Activated B cell treated with CpG ODN at 0.5 μM for 24 hours (primary cell): ENCODE measurements at regions not wholly inside any gene's neighbourhood (a gene's known extent, or its start where the extent isn't known, plus 50 kb on each side); places are given as distances from the start of the nearest gene placed in this dataset.

Experiments used
- ATAC-seq: fragments of 200-7000 bp; cut with Tn5 transposase; one replicate; pipeline ENCODE4 v1.10.0; 2021; ENCODE audit warnings: low read depth, mild to moderate bottlenecking, moderate library complexity
- CTCF ChIA-PET: fragments of 350-600 bp; sonication (Branson Sonifier 250); formaldehyde crosslinking; loops from one replicate; lab custom pipeline; 2021; ENCODE audit warnings: antibody characterized with exemption; lab: Charles Lee
- POLR2A ChIA-PET: fragments of 350-600 bp; sonication (Branson Sonifier 250); formaldehyde crosslinking; loops from one replicate; lab custom pipeline; 2021; ENCODE audit warnings: antibody characterized with exemption; lab: Charles Lee
- DNase-seq: peaks from one replicate; pipeline ENCODE4 v3.0.0; 2022
- H3K27ac Mint-ChIP-seq: one replicate; pipeline ENCODE4 v1.8.0; 2020; ENCODE audit warnings: mixed read lengths
- H3K27me3 Mint-ChIP-seq: one replicate; pipeline ENCODE4 v1.8.0; 2021; ENCODE audit warnings: mixed read lengths
- H3K36me3 Mint-ChIP-seq: one replicate; pipeline ENCODE4 v1.8.0; 2021; ENCODE audit warnings: low read depth, mixed read lengths
- H3K4me1 Mint-ChIP-seq: one replicate; pipeline ENCODE4 v1.8.0; 2021; ENCODE audit warnings: mixed read lengths
- H3K4me3 Mint-ChIP-seq: one replicate; pipeline ENCODE4 v1.8.0; 2020; ENCODE audit warnings: mild to moderate bottlenecking, mixed read lengths
- H3K9me3 Mint-ChIP-seq: one replicate; pipeline ENCODE4 v1.8.0; 2020; ENCODE audit warnings: mixed read lengths
- CTCF ChIP-seq: fragments of 200-600 bp; IDR thresholded peaks from one replicate; pipeline ENCODE4 v1.8.0; 2022; ENCODE audit warnings: antibody characterized with exemption, mild to moderate bottlenecking
- intact Hi-C: fragments of 100-400 bp; cut with micrococcal nuclease; formaldehyde crosslinking; loops from one replicate; pipeline ENCODE4 v1.15.1; 2024

- intact Hi-C loops = no loop called here
- Mint-ChIP-seq H3K4me1 (no peaks in the 10 kb centered on the region), H3K27me3 (no peaks in the 10 kb centered on the region), H3K36me3 (no peaks in the 10 kb centered on the region), H3K4me3 (no peak overlapping the region), H3K27ac (no peak overlapping the region), H3K9me3 (no peaks in the 10 kb centered on the region)
- ATAC-seq (no peak), DNase-seq (no peak)
- no peak for TF ChIP-seq CTCF
- POLR2A ChIA-PET = no interaction called here
- CTCF ChIA-PET = no interaction called here
Observed at GRCh38 chr16:73230651-73231050, 182.7 kb upstream of the ZFHX3 start.

GRCh38 chr16:73228649-73229048 lies 180.7 kb upstream of the ZFHX3 start:
- POLR2A ChIA-PET = no interaction called here
- Mint-ChIP-seq H3K9me3 (no peaks in the 10 kb centered on the region), H3K27me3 (no peaks in the 10 kb centered on the region), H3K27ac (no peak overlapping the region), H3K4me1 (no peaks in the 10 kb centered on the region), H3K36me3 (no peaks in the 10 kb centered on the region), H3K4me3 (no peak overlapping the region)
- intact Hi-C loops = no loop called here
- DNase-seq = no peak
- no peak for ATAC-seq
- TF ChIP-seq CTCF = no peak
- CTCF ChIA-PET = no interaction called here

GRCh38 chr16:73226675-73227074 lies 178.7 kb upstream of the ZFHX3 start:
- ATAC-seq (no peak), DNase-seq (no peak)
- Mint-ChIP-seq H3K4me1 (no peaks in the 10 kb centered on the region), H3K27ac (no peak overlapping the region), H3K4me3 (no peak overlapping the region), H3K36me3 (no peaks in the 10 kb centered on the region), H3K27me3 (no peaks in the 10 kb centered on the region), H3K9me3 (no peaks in the 10 kb centered on the region)
- ChIA-PET CTCF (no interaction called here), POLR2A (no interaction called here)
- TF ChIP-seq CTCF = no peak
- intact Hi-C loops = no loop called here

- TF ChIP-seq CTCF = no peak
- ATAC-seq (no peak), DNase-seq (no peak)
- H3K27me3 Mint-ChIP-seq = no peaks in the 10 kb centered on the region
- H3K4me1 Mint-ChIP-seq = no peaks in the 10 kb centered on the region
- H3K9me3 Mint-ChIP-seq = no peaks in the 10 kb centered on the region
- POLR2A ChIA-PET = no interaction called here
- H3K27ac Mint-ChIP-seq = no peak overlapping the region
- H3K4me3 Mint-ChIP-seq = no peak overlapping the region
- intact Hi-C loops = no loop called here
- CTCF ChIA-PET = no interaction called here
- no peaks in the 10 kb centered on the region for H3K36me3 Mint-ChIP-seq
Observed at GRCh38 chr16:73225983-73226382, 178.1 kb upstream of the ZFHX3 start.

GRCh38 chr16:73220836-73221235 lies 172.9 kb upstream of the ZFHX3 start:
- Mint-ChIP-seq H3K27me3 (no peaks in the 10 kb centered on the region), H3K36me3 (no peaks in the 10 kb centered on the region), H3K4me1 (no peaks in the 10 kb centered on the region), H3K9me3 (no peaks in the 10 kb centered on the region), H3K27ac (no peak overlapping the region), H3K4me3 (no peak overlapping the region)
- intact Hi-C loops = no loop called here
- ATAC-seq (no peak), DNase-seq (no peak)
- no peak for TF ChIP-seq CTCF
- ChIA-PET POLR2A (no interaction called here), CTCF (interaction anchor here (0.6 kb wide), 1 partner anchor 189 kb away, joined by 3 read pairs; no protein-coding TSS in a partner anchor)
